NCI-H1694 treated with DMSO at 0.1 percent for 48 hours (cell line): ENCODE measurements at regions not wholly inside any gene's neighbourhood (a gene's known extent, or its start where the extent isn't known, plus 50 kb on each side); places are given as distances from the start of the nearest gene placed in this dataset.
"Not testable (repeated sequence)": the region's sequence is repeated elsewhere in the genome, so short reads cannot be mapped to it uniquely, and the experiment has no call there.

ENCODE experiments used
- DNase-seq: peaks from one replicate; lab custom pipeline; 2025; lab: John Stamatoyannopoulos, UW

DNA sequence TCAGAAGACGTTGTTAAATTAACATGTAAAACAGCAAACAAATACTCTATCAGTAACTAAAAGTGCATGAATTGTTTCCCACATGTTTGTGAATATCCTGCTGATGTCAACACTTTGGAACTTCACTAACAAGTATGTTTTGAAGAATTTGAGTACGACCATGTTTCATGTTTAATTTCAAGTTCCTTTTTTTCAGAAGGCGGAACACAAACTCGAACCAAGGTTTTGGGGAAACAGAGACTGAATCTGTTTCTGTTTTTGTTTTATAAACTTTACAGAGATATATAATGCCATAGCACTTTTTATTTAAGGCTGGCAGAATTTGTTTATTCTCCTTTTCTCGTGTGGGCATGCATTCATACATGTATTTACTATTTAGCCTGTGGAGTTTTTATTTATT, 509.3 kb upstream of the CITED2 start:
- no peak for DNase-seq

DNA sequence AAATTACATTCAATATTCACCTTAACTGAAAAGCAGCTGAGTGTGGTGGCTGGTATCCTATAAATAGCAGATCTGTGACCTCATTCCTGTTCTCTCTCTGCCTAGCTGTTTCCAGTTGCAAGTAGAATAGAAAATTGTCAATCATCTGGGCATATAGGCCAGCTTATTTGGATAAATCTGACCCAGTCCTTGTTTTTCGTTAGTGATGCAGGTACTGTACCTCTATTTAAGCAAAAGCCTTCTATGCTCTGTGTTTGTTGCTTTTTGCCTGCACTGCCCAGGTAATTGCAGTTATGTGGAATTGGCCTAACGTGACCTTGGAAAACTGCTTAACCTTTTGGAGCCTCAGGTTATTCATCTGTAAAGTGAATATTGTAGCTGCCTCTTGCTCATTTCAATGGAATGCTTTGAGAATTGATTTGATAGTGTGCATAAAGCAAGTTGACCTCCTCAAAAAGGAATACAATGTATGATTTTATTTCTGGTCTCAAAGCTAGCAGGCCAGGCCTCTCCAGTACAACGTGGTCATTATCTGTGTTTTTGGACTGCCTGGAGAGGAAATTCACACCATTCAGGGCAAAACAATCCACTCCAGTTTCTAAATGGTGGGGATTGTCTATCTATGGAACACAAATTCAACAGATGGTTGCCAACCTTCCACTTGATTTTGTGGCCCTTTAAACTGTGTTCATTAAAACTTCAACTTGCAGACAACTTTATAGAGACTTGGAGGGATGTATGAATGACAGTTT, 508.7 kb upstream of the CITED2 start:
- DNase-seq = peak; percentile 35

- no peak for DNase-seq
Observed at GRCh38 chr6:139882234-139882633, 507.8 kb upstream of the CITED2 start.

DNA sequence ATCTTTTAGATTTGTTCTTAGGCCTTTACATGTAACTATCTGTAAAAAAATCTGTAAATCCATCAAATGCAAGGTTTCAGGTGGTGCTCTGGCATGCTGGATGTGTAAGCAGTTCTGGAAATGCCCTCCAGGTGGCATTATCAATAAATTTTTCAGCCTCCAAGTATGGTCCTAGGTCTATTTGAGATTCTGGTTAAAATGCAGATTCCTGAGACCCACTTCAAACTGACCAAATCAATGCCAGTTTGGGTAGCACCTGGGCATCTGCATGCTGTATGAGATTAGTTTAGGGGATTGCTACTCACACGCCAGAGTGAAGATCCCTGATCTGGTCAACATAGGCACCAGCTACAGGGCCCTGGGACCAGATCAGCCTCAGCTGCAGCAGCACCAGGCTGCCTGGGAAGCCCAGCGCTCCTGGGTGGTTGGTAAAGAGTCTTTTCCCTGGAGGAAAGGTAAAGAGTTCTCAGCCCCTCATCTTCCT, 507.3 kb upstream of the CITED2 start:
- DNase-seq = peak; percentile 65

GRCh38 chr6:139881236-139881635, 506.8 kb upstream of the CITED2 start:
- no peak for DNase-seq

GRCh38 chr6:139879823-139880356, 505.4 kb upstream of the CITED2 start:
- DNase-seq = no peak

GRCh38 chr6:139879241-139879640, 504.8 kb upstream of the CITED2 start:
- DNase-seq = not testable (repeated sequence)

- DNase-seq = no peak
Observed at GRCh38 chr6:139877828-139878405, 503.5 kb upstream of the CITED2 start.

DNA sequence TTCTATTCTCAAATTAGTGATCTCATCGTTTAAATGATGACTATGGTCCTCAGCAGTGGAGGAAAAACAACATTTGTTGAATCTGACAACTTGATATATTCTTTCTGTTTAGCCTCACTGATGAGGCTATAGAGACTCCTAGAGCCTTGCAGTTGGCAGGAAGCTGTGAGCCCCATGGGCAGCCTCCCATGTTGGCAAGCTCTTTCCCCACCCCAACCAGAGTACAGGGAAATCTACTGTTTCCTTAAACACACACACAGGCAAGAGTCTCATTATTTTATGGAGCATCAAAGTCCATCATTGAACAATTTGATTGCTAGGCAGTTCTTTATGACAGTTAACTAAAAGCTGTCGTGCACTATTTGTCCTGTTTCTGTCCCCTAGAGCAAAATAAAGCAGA, 498.2 kb upstream of the CITED2 start:
- DNase-seq = no peak

- no peak for DNase-seq
Observed at GRCh38 chr6:139871803-139872510, 497.5 kb upstream of the CITED2 start.

- DNase-seq = no peak
Observed at GRCh38 chr6:139871165-139871710, 496.8 kb upstream of the CITED2 start.

- no peak for DNase-seq
Observed at GRCh38 chr6:139868576-139868975, 494.1 kb upstream of the CITED2 start.

DNA sequence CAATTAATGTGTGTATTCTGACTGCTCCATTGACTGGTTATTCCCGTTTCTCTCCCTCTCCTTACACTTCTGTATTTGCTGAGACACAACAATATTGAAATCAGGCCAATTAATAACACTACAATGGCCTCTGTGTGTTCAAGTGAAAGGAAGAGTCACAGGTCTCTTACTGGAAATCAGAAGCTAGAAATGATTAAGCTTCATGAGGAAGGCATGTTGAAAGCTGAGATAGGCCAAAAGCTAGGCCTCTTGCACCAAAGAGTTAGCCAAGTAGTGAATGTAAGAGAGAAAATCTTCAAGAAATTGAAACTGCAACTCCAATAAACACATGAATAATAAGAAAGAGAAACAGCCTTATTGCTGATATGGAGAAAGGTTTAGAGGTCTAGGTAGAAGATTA, 489.5 kb upstream of the CITED2 start:
- no peak for DNase-seq

- no peak for DNase-seq
Observed at GRCh38 chr6:139863346-139863745, 488.9 kb upstream of the CITED2 start.

DNA sequence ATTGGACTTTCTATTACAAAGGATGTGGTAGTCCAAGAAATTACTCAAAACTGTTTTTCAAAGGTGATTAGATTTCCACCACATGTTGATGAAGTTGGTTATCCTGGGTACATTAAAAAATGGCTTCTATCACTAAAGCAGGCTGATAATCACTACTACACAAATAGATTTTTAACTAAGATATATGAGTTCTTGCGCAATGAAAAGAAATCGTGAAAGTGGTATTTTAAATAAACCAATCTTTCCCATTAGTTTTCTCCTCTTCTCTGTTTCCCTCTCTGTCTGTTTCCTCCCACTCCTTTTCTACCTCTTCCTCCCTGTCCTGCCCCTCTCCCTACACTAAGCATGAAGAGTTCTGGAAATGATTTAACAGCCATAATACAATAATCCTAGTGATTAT, 487.9 kb upstream of the CITED2 start:
- no peak for DNase-seq

GRCh38 chr6:139860203-139860602, 485.8 kb upstream of the CITED2 start:
- DNase-seq = no peak

DNA sequence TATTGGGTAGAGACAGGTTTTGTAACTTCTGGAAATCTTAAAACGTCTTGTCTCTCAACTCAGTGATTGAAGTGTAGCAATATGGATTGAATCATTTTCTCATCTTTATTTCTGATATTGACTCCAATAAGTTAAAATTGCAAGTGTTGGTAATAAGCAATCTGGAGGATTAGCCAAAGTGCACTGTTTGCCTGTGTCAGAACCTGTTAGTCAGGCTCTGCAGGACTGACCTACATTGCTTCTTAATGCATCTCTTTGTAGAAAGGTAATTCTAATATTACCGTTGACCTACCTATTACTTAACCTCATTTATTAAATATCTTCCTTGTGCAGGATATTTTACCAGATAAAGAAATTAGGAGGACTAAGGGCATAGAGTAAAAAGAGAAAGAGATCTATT, 484.0 kb upstream of the CITED2 start:
- DNase-seq = no peak

DNA sequence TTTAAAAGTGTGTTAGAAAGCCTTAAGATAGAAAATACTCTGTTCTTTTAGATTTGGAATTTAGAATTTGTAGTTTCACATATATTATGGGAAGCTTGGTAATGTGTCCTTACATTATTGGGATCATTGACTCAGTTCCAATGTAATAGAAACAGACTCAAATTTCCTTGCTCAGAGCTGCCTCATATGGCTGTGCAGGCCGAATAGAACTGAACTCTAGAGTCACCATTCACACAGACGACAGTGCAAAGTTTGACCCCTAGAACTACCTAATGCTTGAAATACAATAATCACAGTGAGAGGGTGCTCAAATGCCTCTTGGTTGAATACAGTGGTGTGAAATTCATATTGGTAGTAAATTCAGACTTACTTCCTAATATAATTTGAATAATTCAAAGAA, 482.7 kb upstream of the CITED2 start:
- no peak for DNase-seq

GRCh38 chr6:139856562-139856961, 482.1 kb upstream of the CITED2 start:
- no peak for DNase-seq

DNA sequence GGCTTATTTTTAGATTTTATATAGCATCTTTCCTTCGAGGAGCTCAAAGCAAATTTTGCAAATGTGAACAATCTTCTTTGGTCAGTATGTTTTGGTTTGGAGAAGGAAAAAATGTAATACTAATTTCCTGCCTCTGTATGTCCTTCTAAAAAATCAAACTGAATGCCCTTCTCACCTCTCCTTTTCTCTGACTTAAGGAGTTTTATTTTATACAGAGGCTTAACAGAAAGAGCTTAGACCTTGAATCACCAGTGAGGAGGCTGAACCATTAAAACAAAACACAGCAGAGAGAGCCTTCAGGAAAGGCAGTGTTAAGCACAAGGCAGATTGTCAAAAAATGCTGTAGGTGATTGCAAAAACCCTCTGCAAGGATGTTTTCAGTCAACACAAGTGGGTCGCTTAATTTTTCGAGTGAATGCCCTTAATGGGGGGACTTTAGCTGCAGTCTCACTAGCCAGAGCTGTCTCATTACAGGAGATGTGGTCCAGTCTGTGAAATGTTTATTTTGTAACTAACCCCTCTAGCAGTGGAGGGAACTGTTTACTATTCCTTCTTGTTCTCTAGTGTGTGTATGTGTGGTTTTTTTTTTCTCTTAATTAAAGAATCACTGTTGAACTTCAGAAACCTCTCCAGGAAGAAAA, 481.3 kb upstream of the CITED2 start:
- no peak for DNase-seq

GRCh38 chr6:139853302-139853992, 479.0 kb upstream of the CITED2 start:
- no peak for DNase-seq
